CD4-positive, alpha-beta T cell (primary cell): ENCODE measurements at regions not wholly inside any gene's neighbourhood (a gene's known extent, or its start where the extent isn't known, plus 50 kb on each side); places are given as distances from the start of the nearest gene placed in this dataset.

Experiments used
- ATAC-seq: fragments of 200-7000 bp; cut with Tn5 transposase; one replicate; pipeline ENCODE4 v1.10.0; 2022; ENCODE audit warnings: mild to moderate bottlenecking; ENCODE audit not compliant: poor library complexity
- CTCF ChIA-PET: fragments of 350-600 bp; sonication (Branson Sonifier 250); formaldehyde crosslinking; loops from one replicate; lab custom pipeline; 2021; ENCODE audit warnings: antibody characterized with exemption, inconsistent platforms; lab: Charles Lee
- POLR2A ChIA-PET: fragments of 350-600 bp; sonication (Branson Sonifier 250); formaldehyde crosslinking; loops from one replicate; lab custom pipeline; 2021; ENCODE audit warnings: antibody characterized with exemption, inconsistent platforms; lab: Charles Lee
- DNase-seq, 14 experiments: peaks; one replicate each; pipeline ENCODE4 v3.0.0-alpha.2; 2013 to 2020; ENCODE audit warnings: mixed read lengths in 2 of 14
- H3K27ac ChIP-seq, 2 donors: one replicate each; pipeline versions ENCODE4 v1.5.1 to v1.7.0; 2013; ENCODE audit warnings: low read length in 2 of 2, low read depth in 1 of 2, mild to moderate bottlenecking in 1 of 2
- H3K27me3 ChIP-seq, 2 experiments: 1 replicate in 1 of 2; 2 replicates in 1 of 2; pipeline versions ENCODE4 v1.6.1 to v1.7.0; 2013; ENCODE audit warnings: low read length in 2 of 2, control low read depth in 1 of 2, mild to moderate bottlenecking in 1 of 2, moderate library complexity in 1 of 2; ENCODE audit not compliant: insufficient read depth in 2 of 2, control insufficient read depth in 1 of 2
- H3K36me3 ChIP-seq: one replicate; pipeline ENCODE4 v1.6.1; 2013; ENCODE audit warnings: low read length, control low read depth; ENCODE audit not compliant: insufficient read depth
- H3K4me1 ChIP-seq: one replicate; pipeline ENCODE4 v1.6.1; 2013; ENCODE audit warnings: low read length, control low read depth; ENCODE audit not compliant: insufficient read depth
- H3K4me3 ChIP-seq: one replicate; pipeline ENCODE4 v1.5.1; 2013; ENCODE audit warnings: mild to moderate bottlenecking, low read length, moderate library complexity
- H3K9me3 ChIP-seq, 2 experiments: 1 replicate in 1 of 2; 2 replicates in 1 of 2; pipeline versions ENCODE4 v1.6.1 to v1.7.0; 2013; ENCODE audit warnings: low read length in 2 of 2, mild to moderate bottlenecking in 2 of 2, control low read depth in 1 of 2, moderate library complexity in 1 of 2; ENCODE audit not compliant: control insufficient read depth in 1 of 2, insufficient read depth in 1 of 2
- H3K27ac Mint-ChIP-seq: one replicate; pipeline ENCODE4 v1.8.0; 2020; ENCODE audit warnings: mixed read lengths
- H3K27me3 Mint-ChIP-seq: one replicate; pipeline ENCODE4 v1.8.0; 2021; ENCODE audit warnings: mixed read lengths
- H3K36me3 Mint-ChIP-seq: one replicate; pipeline ENCODE4 v1.8.0; 2021; ENCODE audit warnings: low read depth, mixed read lengths
- H3K4me1 Mint-ChIP-seq: one replicate; pipeline ENCODE4 v1.8.0; 2021; ENCODE audit warnings: low read depth, mixed read lengths
- H3K4me3 Mint-ChIP-seq: one replicate; pipeline ENCODE4 v1.8.0; 2020; ENCODE audit warnings: mild to moderate bottlenecking, mixed read lengths
- H3K9me3 Mint-ChIP-seq: one replicate; pipeline ENCODE4 v1.8.0; 2020; ENCODE audit warnings: mixed read lengths
- intact Hi-C, 2 experiments: fragments of 100-400 bp; cut with DNase I in 1 of 2; cut with micrococcal nuclease in 1 of 2; formaldehyde crosslinking; loops; one replicate each; pipeline versions ENCODE4 v1.15.1 to v1.9.0; 2023 to 2025; cut with DNase I, micrococcal nuclease
- TF ChIP-seq, protein P1 (sequence below): fragments of 200-600 bp; IDR thresholded peaks from one replicate; pipeline ENCODE4 v1.8.0; 2022; ENCODE audit warnings: antibody characterized with exemption, mild to moderate bottlenecking

GRCh38 chr7:53413021-53413420, 377.6 kb downstream of the POM121L12 start:
- H3K27me3 ChIP-seq = no peaks in the 10 kb centered on the region
- Mint-ChIP-seq H3K27ac (no peak overlapping the region), H3K27me3 (no peaks in the 10 kb centered on the region), H3K4me3 (no peak overlapping the region), H3K4me1 (no peaks in the 10 kb centered on the region), H3K9me3 (peaks cover 18% of the 10 kb centered on the region), H3K36me3 (no peaks in the 10 kb centered on the region)
- H3K9me3 ChIP-seq = peaks cover 15 to 18% of the 10 kb centered on the region in 2 experiments
- intact Hi-C loops = no loop called here
- H3K4me3 ChIP-seq = no peak overlapping the region
- POLR2A ChIA-PET = no interaction called here
- CTCF ChIA-PET = no interaction called here
- TF ChIP-seq, protein P1, sequence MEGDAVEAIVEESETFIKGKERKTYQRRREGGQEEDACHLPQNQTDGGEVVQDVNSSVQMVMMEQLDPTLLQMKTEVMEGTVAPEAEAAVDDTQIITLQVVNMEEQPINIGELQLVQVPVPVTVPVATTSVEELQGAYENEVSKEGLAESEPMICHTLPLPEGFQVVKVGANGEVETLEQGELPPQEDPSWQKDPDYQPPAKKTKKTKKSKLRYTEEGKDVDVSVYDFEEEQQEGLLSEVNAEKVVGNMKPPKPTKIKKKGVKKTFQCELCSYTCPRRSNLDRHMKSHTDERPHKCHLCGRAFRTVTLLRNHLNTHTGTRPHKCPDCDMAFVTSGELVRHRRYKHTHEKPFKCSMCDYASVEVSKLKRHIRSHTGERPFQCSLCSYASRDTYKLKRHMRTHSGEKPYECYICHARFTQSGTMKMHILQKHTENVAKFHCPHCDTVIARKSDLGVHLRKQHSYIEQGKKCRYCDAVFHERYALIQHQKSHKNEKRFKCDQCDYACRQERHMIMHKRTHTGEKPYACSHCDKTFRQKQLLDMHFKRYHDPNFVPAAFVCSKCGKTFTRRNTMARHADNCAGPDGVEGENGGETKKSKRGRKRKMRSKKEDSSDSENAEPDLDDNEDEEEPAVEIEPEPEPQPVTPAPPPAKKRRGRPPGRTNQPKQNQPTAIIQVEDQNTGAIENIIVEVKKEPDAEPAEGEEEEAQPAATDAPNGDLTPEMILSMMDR = no peak
- H3K27ac ChIP-seq = no peak overlapping the region
- H3K4me1 ChIP-seq = no peaks in the 10 kb centered on the region
- DNase-seq (no peak), ATAC-seq (no peak)
- no peaks in the 10 kb centered on the region for H3K36me3 ChIP-seq

DNA sequence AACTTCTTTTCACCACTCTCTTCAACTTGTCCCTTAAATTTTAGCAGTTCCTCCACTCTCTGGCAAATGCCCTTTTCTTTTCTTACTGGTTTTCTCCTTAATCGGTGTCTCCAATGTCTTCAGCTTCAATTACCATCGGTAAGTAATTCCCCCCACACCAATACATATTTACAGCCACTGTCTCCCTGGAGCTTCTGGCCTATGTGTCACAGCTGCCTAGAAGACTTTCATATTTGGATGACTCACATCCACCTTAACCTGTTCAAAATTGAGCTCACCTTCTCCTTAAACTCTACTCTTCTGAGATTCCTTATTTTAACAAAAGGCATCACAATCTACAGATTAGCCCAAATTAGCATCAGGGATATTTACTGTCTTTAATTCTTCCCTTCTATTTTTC, 380.4 kb downstream of the POM121L12 start:
- no peaks in the 10 kb centered on the region for H3K4me1 ChIP-seq
- ChIA-PET POLR2A (no interaction called here), CTCF (no interaction called here)
- H3K4me1 Mint-ChIP-seq = no peaks in the 10 kb centered on the region
- intact Hi-C loops = no loop called here
- H3K27ac ChIP-seq = no peak overlapping the region
- ATAC-seq = no peak
- H3K27me3 ChIP-seq = no peaks in the 10 kb centered on the region
- no peak overlapping the region for H3K4me3 ChIP-seq
- no peaks in the 10 kb centered on the region for H3K27me3 Mint-ChIP-seq
- no peak overlapping the region for H3K4me3 Mint-ChIP-seq
- H3K36me3 Mint-ChIP-seq = no peaks in the 10 kb centered on the region
- TF ChIP-seq, protein P1 = no peak
- H3K27ac Mint-ChIP-seq = no peak overlapping the region
- H3K36me3 ChIP-seq = no peaks in the 10 kb centered on the region
- H3K9me3 ChIP-seq = peaks cover 15 to 21% of the 10 kb centered on the region in 2 experiments
- no peak for DNase-seq
- H3K9me3 Mint-ChIP-seq = peaks cover 15% of the 10 kb centered on the region

- TF ChIP-seq, protein P1 = no peak
- H3K27ac ChIP-seq = no peak overlapping the region
- H3K27me3 Mint-ChIP-seq = no peaks in the 10 kb centered on the region
- H3K9me3 ChIP-seq = peaks cover 10 to 29% of the 10 kb centered on the region in 2 experiments
- H3K27ac Mint-ChIP-seq = no peak overlapping the region
- H3K4me3 Mint-ChIP-seq = no peak overlapping the region
- H3K36me3 ChIP-seq = no peaks in the 10 kb centered on the region
- H3K4me1 ChIP-seq = no peaks in the 10 kb centered on the region
- no peaks in the 10 kb centered on the region for H3K27me3 ChIP-seq
- intact Hi-C loops = no loop called here
- no peaks in the 10 kb centered on the region for H3K4me1 Mint-ChIP-seq
- H3K36me3 Mint-ChIP-seq = no peaks in the 10 kb centered on the region
- no peak for ATAC-seq
- H3K4me3 ChIP-seq = no peak overlapping the region
- ChIA-PET POLR2A (no interaction called here), CTCF (no interaction called here)
- no peak for DNase-seq
- peaks cover 10% of the 10 kb centered on the region for H3K9me3 Mint-ChIP-seq
These were observed 383.5 kb downstream of the POM121L12 start for GRCh38 chr7:53418834-53419482.
